AG08395 (cell line): ENCODE measurements at regions not wholly inside any gene's neighbourhood (a gene's known extent, or its start where the extent isn't known, plus 50 kb on each side); places are given as distances from the start of the nearest gene placed in this dataset.
"Not testable (repeated sequence)": the region's sequence is repeated elsewhere in the genome, so short reads cannot be mapped to it uniquely, and the experiment has no call there.

ENCODE experiments used
- DNase-seq: peaks from one replicate; pipeline ENCODE4 v3.0.0; 2012; ENCODE audit warnings: mixed read lengths, low spot score

DNA sequence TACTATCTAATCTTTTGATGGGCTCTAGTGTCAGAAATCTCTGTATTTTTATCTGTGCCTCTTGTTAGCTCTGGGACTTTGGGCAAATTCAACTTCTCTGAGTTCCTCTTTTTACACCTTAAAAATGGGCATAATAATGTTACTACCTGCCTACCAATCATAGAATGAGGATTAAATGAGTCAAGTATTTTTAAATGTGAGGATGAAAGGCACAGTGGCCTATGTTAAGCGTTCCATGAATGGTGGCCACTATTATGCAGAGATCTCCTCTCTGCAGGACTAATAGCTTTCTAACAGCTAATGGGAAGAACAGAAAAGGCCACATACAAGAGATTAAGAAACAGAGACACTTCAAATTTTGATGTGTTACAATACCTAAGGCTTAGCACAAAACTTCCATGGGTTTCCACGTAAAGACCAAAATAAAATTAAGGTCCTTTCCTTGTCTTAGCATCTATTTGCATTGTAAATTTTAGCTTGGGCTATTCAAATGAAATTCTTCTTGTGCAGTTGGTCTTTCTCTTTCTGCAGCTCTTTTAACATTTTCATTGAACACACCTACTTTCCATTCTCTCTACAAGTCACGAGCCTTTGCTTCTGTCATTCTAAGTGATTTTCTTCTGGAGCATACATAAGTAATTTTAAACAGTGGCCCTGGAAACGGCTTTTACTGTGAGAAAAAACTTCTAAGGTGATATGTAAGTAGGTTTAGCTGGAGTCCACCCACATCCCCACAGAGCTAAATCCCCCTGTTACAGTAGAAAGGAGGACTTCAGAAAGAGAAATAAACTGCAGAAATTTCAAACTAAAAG, 117.9 kb upstream of the MED14 start:
- DNase-seq: no peak

DNA sequence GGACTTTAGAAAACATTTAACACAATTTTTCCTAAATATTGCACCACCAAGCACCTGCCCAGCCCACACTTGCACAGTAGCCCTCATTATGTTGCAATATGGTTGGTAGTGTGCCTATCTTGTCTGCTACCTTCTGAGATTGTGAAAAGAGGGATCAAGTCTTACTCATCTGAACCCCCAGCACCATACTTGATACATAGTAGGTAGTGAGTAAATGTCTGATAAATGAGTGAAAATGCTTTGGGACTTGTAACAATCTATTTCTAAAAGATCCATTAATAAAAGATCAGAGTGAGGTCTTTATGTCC, 118.4 kb upstream of the MED14 start:
- no peak for DNase-seq

DNA sequence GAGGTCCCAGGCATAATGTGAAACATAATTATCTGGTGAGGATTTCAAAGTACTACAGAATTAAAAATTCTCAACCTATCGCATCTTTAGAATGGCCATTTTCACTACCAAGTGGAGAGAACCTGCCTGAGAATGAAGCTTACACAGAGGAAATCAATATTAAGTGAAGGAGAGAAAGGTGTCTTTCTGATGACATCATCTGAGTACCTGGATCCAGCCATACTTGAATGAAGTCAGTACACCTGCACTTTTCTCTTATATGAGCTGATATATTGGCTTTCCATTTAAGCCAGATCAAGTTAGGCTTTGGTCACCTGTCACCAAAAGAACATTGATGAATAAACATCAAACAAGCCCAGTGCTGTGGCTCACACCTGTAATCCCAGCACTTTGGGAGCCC, 118.9 kb upstream of the MED14 start:
- no peak for DNase-seq

DNA sequence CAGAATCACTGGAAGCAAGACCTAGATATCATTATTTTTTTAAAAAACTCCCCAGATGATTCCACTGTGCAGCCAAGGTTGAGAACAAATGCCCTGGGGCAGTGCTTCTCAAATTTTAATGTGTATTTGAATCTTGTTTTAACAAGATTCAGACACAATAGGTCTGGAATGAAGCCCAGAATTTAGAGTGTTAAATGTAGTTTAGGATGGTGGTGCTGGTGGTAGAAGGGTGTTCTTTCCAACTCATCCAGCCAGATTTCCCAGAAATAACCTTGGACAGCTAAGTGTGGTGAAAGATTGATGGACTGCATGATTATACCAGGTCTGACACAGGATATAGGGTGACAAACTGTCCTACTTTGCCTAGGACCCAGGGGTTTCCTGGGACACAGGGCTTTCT, 120.1 kb upstream of the MED14 start:
- DNase-seq: no peak

DNA sequence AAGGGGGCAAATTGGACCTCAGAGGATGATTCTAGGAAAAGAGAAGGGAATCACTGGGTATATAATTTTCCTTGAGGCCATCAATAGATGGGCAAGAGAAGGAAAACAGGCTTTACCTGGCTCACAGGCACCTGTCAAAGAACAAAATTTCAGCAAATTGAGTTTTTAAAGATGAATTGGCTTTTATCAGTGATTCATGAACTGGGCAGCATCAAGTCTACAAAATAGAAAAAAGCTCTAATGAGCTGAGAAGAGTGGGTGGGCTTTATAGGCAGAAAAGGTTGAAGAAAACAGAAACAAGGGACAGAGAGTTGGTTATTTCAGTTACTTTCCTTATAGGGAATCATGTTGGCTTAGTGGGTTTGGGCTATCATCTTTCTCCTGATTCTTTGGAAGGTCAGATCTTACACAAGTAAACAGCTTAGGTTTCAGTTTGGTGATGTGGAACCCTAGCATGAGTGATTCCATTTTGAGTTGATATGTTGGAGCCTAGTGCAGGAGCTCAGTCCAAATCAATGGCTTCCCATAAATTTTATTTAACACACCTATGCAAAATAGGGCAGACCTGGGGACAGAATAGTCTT, 120.7 kb upstream of the MED14 start:
- DNase-seq: no peak

DNA sequence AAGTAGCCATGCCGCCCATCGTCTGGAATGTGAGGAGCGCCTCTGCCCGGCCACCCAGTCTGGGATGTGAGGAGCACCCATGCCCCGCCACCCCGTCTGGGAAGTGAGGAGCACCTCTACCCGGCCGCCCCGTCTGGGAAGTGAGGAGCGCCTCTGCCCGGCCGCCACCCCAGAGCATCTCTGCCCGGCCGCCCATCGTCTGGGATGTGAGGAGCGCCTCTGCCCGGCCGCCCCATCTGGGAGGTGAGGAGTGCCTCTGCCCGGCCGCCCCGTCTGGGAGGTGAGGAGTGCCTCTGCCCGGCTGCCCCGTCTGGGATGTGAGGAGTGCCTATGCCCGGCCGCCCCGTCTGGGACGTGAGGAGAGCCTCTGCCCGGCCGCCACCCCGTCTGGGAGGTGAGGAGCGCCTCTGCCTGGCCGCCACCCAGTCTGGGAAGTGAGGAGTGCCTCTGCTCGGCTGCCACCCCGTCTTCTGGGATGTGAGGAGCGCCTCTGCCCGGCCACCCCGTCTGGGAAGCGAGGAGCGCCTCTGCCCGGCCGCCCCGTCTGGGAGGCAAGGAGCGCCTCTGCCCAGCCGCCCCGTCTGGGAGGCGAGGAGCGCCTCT, 126.7 kb upstream of the MED14 start:
- DNase-seq: not testable (repeated sequence)

DNA sequence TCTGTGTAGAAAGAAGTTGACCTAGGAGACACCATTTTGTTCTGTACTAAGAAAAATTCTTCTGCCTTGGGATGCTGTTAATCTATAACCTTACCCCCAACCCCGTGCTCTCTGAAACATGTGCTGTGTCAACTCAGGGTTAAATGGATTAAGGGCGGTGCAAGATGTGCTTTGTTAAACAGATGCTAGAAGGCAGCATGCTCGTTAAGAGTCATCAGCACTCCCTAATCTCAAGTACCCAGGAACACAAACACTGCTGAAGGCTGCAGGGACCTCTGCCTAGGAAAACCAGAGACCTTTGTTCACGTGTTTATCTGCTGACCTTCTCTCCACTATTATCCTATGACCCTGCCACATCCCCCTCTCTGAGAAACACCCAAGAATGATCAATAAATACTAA, 127.9 kb upstream of the MED14 start:
- not testable (repeated sequence) for DNase-seq

DNA sequence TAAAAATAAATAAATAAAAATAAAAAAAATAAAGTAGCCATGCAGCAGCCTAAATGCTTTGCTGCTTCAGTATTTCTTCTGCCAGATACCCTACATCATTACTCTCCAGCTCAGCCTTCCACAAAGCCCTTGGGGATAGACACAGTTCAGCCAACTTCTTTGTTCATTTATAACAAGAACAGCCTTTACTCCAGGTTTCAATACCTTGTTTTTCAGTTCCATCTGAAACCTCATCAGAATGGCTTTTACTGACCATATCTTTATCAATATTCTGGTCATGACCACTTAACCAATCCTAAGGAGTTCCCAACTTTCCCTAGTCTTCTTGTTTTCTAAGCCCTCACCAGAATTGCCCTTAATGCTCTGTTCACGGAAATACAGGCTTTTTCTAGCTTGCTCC, 128.3 kb upstream of the MED14 start:
- DNase-seq: no peak

DNA sequence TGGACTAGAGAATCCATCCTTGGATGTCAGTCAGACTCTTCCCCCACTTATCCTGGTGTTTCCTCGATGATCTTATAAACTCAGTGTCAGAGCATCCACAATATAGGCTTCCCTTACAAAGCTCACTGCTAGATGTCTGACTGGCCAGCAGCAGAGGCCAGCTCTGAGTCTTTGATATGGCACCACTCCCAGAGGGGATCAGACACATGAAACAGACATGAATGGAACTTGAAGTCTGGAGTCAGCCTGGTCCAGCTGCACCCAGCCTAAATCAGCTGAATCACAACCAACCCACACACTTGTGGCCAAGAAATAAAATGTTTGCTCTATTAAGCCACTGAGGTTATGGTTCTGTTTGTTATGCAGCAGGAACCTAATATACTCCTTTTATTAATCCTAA, 129.6 kb upstream of the MED14 start:
- DNase-seq: peak; percentile 61

DNA sequence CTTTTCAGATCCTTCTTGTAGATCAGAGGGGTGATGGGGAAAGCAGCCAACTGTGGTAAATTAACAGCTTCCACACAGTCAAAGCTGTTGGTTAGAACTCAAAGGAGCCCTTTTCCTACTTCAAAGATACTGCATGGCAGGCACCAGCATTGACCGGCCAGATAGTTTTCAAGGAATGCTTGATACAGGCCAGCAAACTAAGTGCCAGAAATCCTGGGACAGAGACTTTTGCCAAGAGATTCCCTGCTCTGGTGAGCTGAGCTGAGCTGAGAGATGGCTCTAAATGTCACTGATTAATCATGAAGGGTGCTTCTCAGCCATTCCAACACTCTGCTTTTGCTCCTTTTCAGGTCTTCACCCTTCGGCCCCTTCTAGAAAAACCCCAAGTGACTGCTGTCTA, 131.6 kb upstream of the MED14 start:
- peak; percentile 40 for DNase-seq

DNA sequence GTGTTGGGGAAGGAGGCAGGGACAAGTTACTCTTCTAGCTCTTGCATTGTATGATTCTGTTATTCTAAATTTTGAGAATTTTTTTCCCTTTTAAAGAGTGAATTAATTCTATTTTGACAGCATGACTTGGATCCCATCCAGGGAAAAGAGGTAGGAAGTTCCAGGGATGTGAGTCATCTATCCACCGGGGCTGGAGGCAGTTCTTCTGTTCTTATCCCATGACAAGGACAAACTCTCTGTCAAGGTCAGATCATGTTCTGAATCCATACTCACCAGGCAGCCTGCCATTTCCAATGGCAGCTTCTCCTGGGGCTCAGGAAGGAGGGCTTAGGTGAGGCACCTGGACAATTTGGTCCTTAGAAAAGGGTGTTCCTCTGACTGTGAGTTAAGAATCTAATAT, 132.0 kb upstream of the MED14 start:
- peak; percentile 24 for DNase-seq

DNA sequence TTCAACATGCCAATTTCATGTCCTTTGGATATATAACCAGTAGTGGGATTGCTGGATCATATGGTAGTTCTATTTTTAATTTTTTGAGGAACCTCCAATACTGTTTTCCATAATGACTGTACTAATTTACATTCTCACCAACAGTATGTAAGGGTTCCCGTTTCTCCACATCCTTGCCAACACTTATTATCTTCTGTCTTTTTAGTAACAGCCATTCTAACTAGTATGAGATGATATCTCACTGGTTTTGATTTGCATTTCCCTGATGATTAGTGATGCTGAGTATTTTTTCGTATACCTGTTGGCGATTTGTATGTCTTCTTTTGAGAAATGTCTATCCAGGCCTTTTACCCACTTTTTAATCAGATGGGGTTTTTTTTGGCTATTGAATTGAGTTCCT, 133.5 kb upstream of the MED14 start:
- no peak for DNase-seq

DNA sequence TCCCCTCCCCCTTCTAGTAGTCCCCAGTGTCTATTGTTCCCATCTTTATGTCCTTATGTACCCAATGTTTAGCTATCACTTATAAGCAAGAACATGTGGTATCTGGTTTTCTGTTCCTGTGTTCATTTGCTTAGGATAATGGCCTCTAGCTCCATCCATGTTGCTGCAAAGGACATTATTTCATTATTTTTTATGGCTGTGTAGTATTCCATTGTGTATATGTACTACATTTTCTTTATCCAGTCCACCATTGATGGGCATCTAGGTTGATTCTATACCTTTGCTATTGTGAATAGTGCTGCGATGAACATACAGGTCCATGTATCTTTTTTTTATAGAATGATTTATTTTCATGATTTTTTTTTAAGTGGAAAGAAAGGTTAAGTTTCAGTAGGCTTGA, 135.6 kb upstream of the MED14 start:
- DNase-seq: not testable (repeated sequence)

DNA sequence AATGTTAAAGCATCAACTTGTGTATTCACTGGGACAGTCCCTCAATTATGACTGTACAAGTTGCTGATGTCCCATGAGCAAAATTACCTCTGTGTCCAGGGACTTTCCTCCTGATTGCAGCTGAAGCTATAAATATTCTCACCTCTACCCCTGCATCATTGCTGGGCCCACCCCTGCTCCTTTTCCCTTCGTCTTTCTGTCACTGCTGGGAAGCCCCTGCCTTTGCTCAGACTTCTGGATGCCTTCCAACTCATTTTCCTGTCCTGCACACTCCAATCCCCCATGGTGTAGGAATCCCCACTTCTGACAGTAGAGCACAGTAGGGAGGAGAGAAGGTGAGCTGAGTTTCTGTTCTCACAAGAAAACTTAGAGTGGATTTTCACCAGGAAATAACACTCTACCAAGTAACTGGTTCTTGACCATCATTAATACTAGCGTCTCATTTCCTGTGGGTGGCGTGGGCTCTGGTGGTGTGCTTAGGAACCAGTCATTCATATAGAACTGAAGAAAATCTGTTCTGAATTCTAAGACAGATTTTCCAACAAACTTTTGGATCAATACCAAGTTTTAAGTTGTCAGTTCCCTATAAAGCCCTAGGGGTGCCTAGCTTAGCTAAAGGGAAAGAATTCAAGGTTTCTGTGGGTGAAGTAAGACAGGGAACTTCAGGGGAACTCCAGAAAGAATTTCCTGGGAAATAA, 136.2 kb upstream of the MED14 start:
- DNase-seq: no peak

DNA sequence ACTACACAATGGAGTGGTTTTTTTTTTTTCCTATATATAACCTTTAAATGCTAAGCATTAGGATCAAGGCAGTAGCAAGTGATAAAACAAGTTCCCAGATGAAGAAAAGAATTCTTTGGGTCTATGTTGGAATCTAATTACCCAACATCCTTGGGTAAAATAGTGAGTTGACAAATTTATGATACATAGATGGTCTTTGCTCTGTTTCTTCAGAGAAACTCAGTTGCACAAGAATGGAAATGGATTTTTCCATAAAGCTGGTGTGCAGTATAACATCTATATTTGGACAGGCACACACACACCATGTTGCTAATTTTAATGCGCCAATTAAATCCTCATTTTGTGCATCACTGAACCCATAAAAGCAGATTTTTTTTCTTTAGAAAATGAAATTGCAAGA, 137.0 kb upstream of the MED14 start:
- DNase-seq: no peak

DNA sequence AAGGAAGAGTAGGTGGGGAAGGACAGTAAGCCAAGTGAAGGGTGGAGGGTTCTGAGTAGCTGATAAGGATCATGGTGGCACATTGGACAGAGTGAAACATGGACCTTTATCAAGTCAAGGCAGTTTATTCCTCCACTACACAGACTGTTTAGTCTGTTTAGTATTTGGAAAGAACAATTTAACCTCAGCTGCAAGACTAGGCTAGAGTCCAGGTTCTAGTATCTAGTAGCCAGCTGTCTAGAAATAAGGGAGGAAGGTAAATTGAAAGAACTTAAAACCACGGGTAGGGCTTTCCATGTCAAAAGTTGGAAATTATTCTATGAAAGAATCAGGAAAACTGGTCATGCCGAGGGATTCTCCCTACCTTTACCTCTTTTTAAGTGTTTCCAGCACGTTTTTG, 140.1 kb upstream of the MED14 start:
- no peak for DNase-seq

DNA sequence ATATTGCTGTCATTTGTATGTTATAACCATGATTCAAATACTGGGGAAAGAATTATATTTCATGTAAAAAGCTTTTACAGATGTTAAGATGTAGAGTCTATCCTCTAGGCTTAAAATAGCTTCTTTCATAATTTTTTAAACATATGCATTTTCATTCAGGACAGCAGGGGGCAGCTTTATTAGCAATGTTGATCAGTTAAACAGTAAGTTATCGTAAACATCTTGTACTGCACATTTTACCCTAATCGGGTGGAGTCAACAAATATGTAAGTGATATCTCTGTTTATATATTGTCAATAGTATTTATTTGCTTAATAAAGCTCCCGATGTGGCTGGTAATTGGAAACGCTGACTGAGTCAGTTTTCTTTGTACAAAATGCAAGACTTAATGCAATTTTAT, 142.5 kb upstream of the MED14 start:
- DNase-seq: no peak

DNA sequence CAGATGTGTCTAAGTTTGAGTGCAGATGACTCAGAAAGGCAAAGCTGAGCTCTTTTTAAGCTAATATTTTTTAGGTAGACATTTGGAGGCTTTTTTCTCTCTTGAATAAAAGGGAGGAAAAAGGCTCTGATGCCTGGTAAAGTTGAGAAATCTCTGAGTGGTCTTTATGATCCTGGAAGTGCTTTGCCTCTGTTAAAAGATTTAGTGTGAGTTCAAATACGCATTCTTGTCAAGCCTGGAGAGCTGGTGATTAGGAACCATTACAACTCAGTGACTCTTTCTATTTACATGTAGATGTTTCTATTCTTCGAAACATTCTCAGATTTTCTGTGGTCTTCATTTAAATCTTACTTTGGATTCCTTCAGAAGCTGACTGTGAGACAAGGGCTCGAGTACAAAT, 143.4 kb upstream of the MED14 start:
- no peak for DNase-seq

DNA sequence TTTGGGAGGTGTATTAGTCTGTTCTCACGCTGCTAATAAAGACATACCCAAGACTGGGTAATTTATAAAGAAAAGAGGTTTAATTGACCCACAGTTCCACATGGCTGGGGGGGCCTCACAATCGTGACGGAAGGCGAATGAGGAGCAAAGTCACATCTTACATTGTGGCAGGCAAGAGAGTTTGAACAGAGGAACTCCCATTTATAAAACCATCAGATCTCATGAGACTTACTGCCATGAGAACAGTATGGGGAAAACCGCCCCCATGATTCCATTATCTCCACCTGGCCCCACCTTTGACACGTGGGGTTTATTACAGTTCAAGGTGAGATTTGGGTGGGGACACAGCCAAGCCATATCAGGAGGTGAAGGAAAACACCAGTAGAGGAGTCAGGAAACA, 143.8 kb upstream of the MED14 start:
- not testable (repeated sequence) for DNase-seq

DNA sequence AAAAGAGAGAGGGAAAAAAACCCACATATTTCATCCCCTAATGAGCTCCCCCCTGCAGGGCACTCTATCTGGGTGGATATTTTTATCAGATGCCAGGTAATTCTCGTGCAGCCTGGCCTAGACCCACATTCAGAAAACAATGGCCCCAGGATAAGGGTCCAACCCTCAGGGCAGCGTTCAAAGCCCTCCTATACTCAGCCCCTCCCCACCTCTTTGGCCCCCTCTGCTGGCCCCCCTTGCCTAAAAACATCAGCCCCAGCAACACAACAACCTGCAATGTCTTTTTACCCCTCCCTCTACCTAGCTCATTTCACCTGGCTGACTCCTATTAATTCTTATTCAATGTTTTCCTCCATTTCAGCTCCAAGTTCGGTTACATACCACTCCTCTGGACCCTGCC, 145.4 kb upstream of the MED14 start:
- no peak for DNase-seq

DNA sequence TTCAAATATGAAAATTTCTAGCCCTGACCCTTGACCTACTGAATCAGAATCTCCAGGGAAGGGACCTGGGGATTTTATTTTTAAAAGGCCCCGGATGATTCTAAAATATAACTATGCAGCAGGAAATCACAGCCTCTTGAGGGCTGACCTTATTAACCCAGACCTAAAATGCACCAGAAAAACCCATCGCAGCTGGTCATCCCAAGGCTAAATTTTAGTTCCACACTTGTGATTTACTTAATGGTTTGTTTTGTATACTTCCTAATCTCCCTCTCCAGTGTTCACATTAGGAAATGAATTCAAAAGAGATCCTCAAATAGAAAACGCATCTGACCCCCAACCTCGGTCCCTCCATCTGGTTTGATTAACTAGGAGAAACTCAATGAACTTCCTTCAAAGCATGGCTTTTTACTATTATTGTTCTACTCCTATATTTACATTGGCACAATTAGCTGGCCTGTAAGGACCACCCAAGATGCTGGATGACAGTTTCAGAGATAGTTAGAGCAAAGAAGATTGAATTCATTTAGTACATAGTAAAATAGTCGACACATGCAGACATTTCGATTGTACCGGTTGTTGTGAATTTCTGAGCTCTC, 147.8 kb upstream of the MED14 start:
- DNase-seq: no peak

DNA sequence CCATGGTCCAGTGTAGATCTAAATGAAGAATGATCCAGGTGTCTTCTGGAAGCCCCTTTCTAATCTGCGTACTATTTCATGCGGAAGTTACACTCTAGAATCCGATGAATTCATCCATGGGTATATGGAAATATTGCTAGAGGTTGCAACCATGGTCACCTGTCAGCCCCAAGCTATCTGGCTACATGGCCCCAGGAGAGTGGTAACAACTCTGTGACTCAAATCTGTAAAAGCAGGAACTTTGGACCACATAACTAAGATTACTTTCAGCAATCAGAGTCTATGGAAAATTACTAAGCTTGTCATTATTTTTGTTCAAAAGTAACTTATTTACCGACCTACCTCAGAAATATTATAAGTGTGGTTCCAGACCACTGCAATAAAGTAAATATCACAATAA, 150.6 kb upstream of the MED14 start:
- no peak for DNase-seq

DNA sequence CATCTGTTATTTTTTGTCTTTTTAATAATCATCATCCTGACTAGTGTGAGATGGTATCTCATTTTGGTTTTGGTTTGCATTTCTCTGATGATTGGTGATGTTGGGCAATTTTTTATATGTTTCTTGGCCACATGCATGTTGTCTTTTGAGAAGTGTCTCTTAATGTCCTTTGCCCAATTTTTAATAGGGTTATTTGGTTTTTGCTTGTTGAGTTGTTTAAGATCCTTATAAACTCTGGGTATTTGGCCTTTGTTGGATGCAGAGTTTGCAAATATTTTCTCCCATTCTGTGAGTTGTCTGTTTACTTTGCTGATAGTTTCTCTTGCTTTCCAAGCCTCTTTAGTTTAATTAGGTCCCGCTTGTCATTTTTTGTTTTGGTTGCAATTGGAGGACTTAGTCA, 152.1 kb upstream of the MED14 start:
- DNase-seq: no peak
